HG03045 (cell line): ENCODE measurements at regions not wholly inside any gene's neighbourhood (a gene's known extent, or its start where the extent isn't known, plus 50 kb on each side); places are given as distances from the start of the nearest gene placed in this dataset.
"Not testable (repeated sequence)": the region's sequence is repeated elsewhere in the genome, so short reads cannot be mapped to it uniquely, and the experiment has no call there.

Experiments used
- ATAC-seq: cut with Tn5 transposase; IDR thresholded peaks from one replicate; pipeline ENCODE4 v1.9.1; 2021; ENCODE audit warnings: mild to moderate bottlenecking, moderate library complexity; ENCODE audit not compliant: unreplicated experiment

DNA sequence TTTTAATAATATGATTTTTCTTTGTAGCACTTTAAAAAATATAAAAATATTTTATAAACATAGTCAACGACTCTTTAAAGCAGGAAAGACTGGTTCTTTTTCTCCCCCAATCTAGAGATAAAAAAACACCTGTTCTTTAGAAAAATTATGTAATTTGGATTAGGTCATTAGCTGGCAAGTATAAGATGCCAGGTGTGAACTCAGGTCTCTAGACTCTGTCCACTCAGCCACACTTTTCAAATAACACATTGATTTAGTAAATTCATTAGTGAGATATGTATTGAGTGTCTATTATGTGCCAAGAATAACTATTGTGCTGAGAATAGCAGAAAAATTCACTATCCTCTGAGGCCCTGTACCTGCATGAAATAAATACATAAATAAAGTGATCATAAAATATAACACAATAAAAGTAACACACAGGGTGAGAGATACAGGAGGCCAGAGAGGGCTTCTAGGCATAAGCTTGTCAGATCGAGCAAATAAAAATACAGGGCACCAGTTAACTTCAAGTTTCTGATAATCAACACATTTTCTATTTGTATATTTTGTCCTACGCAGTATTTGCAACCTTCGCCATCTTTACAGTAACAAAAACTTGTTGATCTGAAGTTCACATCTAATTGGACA is 867.1 kb upstream of the GBE1 start:
- no peak for ATAC-seq

DNA sequence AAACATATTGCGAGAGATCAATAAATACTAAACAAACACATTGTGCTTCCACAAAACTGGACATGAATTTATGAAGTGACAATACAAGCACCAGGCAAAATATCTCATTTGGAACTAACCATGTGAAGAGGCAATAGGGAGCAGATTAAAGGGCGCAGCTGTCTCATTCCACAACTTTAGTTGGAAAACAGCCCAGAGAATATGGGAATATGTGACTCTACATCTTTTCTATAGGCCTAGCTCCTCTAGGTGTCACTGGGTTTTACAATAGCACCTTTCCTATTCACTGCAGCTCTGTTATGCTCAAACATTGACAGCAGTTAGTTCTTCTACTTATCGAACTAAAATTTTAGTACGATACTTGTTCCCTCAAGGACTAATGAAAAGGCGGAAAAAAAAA is 866.3 kb upstream of the GBE1 start:
- no peak for ATAC-seq

DNA sequence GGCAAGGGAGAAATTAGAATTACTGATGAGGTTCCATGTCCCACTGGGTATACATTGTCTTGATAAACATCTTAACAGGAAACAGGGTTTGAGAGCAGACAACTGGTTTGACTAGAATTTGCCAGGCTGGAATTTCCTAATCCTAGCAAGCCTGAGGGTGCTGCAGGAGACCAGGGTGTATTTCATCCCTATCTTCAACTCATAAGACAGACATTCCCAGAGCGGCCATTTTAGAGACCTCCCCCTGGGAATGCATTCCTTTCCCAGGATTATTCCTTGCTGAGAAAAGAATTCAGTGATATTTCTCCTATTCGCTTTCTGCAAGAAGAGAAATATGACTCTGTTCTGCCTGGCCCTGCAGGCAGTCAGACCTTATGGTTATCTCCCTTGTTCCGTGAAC is 859.3 kb upstream of the GBE1 start:
- ATAC-seq: not testable (repeated sequence)

GRCh38 chr3:82618594-82618993 is 857.1 kb upstream of the GBE1 start:
- ATAC-seq: no peak

GRCh38 chr3:82610236-82610635 is 848.8 kb upstream of the GBE1 start:
- ATAC-seq: no peak

GRCh38 chr3:82607391-82607790 is 845.9 kb upstream of the GBE1 start:
- ATAC-seq: no peak

- no peak for ATAC-seq
These were observed 835.4 kb upstream of the GBE1 start for GRCh38 chr3:82596805-82597204.

- ATAC-seq: no peak
These were observed 834.1 kb upstream of the GBE1 start for GRCh38 chr3:82595530-82595929.

DNA sequence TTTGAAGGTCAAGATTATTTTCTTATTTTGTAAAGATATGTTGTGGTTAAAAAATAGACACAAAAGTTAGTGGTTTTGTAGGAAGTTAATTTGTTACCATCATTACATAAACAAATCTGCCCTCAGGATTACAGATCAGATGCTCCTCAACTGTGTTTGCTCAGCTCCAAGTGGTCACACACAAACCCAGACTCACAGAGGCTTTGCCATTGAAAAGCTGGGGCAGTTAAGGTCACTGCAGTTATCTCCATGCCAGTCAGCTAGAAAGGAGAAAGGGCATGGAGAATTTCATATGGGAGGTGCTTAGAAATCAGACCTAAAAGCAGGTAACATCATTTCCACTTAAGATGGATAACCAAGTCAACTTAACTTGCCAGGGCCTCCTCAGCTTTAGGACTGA is 825.7 kb upstream of the GBE1 start:
- no peak for ATAC-seq

- no peak for ATAC-seq
These were observed 825.0 kb upstream of the GBE1 start for GRCh38 chr3:82586414-82586813.

DNA sequence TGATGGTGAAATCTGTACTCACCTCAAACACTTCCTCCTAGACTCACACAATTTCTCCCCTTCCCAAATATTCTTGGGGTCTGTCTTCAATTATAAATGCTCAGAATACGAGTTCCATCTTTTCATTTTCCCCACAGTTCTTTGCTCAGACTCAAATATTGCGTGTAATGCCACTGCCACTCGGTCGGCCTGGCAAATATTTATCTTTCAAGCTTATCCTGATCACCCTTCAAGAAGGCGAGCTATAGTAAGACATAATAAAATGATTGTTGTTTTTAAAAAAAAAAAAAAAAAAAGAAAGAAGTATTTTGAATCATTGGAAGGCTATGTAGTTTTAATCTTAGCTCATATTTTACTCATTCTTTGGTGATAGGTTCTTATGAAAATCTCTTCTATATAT is 824.6 kb upstream of the GBE1 start:
- not testable (repeated sequence) for ATAC-seq

DNA sequence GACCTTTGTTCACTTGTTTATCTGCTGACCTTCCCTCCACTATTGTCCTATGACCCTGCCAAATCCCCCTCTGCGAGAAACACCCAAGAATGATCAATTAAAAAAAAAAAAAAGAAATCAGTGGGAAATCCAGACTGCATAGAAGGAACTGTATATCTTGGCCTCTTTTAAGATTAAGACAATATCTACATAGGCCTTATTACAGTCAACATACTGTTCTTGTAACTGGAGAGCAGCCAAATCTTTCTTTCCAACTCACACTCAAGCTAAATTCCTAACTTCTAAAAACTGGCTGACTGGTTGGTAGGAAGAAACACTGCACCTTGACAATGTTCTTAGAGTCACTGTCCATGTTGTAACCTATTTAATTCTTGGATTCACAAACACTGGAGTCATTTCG is 824.1 kb upstream of the GBE1 start:
- not testable (repeated sequence) for ATAC-seq

DNA sequence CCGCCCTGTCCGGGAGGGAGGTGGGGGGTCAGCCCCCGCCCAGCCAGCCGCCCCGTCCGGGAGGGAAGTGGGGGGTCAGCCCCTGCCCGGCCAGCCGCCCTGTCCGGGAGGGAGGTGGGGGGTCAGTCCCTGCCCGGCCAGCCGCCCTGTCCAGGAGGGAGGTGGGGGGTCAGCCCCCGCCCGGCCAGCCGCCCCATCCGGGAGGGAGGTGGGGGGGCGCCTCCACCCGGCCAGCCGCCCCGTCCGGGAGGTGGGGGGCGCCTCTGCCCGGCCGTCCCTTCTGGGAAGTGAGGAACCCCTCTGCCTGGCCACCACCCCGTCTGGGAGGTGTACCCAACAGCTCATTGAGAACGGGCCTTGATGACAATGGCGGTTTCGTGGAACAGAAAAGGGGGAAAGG is 823.4 kb upstream of the GBE1 start:
- not testable (repeated sequence) for ATAC-seq

DNA sequence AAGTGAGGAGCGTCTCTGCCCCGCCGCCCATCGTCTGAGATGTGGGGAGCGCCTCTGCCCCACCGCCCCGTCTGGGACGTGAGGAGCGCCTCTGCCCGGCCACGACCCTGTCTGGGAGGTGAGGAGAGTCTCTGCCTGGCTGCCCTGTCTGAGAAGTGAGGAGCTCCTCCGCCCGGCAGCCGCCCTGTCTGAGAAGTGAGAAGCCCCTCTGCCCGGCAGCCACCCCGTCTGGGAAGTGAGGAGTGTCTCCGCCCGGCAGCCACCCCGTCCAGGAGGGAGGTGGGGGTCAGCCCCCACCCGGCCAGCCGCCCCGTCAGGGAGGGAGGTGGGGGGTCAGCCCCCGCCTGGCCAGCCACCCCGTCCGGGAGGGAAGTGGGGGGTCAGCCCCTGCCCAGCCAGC is 823.0 kb upstream of the GBE1 start:
- ATAC-seq: not testable (repeated sequence)

DNA sequence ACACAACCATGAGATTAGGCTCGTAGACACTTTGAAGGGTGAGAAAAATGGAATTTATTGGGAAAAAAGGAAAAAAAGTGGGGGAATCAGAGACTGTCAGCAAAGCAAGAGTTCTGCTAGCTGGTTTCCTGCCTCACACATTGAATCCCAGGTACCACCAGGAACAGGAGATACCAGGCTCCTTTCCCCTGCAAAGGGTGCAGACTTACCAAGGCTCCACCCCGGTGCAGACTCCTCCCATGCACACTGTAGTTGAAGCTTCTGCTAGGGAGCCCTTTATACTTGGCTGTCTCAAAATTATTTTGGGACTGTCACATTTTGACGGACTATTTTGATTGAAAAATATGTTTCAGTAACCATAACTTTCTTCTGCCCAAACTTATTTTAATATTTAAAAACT is 819.9 kb upstream of the GBE1 start:
- ATAC-seq: no peak

GRCh38 chr3:82572721-82573120 is 811.3 kb upstream of the GBE1 start:
- no peak for ATAC-seq

- ATAC-seq: no peak
These were observed 807.4 kb upstream of the GBE1 start for GRCh38 chr3:82568776-82569338.

- no peak for ATAC-seq
These were observed 805.7 kb upstream of the GBE1 start for GRCh38 chr3:82567029-82567600.

- no peak for ATAC-seq
These were observed 801.5 kb upstream of the GBE1 start for GRCh38 chr3:82562896-82563295.

GRCh38 chr3:82561784-82562183 is 800.3 kb upstream of the GBE1 start:
- no peak for ATAC-seq

- ATAC-seq: no peak
These were observed 796.6 kb upstream of the GBE1 start for GRCh38 chr3:82558081-82558480.

DNA sequence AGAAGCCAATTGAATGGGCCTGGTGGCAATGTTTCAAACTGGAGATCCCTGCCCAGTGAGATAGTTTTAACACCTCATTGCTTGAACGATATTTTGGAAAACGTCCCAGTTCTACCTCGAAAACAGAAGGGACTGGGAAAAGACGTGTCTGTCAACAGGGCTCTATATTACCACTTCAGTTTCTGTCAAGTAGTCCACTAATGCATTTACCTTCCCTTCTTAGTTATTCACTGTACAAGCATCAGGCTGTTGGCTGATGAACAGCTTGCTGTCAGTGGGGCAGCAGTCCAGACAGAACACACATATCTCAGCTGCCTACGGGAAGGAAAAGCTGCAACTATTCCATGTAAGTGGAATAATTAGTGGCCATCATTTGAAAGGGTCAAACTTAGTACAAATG is 794.7 kb upstream of the GBE1 start:
- no peak for ATAC-seq

DNA sequence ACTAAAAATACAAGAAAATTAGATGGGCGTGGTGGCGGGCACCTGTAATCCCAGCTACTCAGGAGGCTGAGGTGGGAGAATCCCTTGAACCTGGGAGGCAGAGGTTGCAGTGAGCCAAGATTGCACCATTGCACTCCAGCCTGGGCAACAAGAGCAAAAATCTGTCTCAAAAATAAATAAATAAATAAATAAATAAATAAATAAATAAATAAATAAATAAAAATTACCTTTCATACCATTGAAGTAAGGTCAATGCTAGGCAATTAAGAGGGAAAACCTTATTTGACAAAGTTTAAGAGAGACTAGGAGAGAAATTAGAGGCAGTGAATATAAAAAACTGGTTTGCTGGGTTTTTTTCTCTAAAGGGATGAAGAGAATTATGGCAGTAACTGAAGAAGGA is 781.1 kb upstream of the GBE1 start:
- not testable (repeated sequence) for ATAC-seq
